AG04450 (cell line): ENCODE measurements at regions not wholly inside any gene's neighbourhood (a gene's known extent, or its start where the extent isn't known, plus 50 kb on each side); places are given as distances from the start of the nearest gene placed in this dataset.

Experiments
- CTCF ChIA-PET: fragments of 300-600, 350-600 bp; formaldehyde crosslinking; extraction: SDS; loops from one replicate; lab custom pipeline; 2022; ENCODE audit warnings: antibody characterized with exemption, inconsistent platforms; lab: Charles Lee
- POLR2A ChIA-PET: fragments of 350-600 bp; formaldehyde crosslinking; extraction: SDS; loops from one replicate; lab custom pipeline; 2021; ENCODE audit warnings: antibody characterized with exemption, inconsistent platforms; lab: Yijun Ruan, JAX
- DNase-seq: peaks from one replicate; pipeline ENCODE4 v3.0.0-alpha.2; 2011; ENCODE audit warnings: low read depth, low spot score
- H3K27ac ChIP-seq: one replicate; pipeline ENCODE4 v1.5.1; 2012; ENCODE audit warnings: low read depth, low read length, control low read depth
- H3K27me3 ChIP-seq: one replicate; pipeline ENCODE4 v1.6.0; 2012; ENCODE audit warnings: low read length; ENCODE audit not compliant: control insufficient read depth, insufficient read depth
- H3K4me3 ChIP-seq: 2 replicates; pipeline ENCODE4 v1.5.1; 2011; ENCODE audit warnings: mild to moderate bottlenecking, low read depth, low read length, control low read depth
- H3K9me3 ChIP-seq: 2 replicates; pipeline ENCODE4 v1.5.1; 2012; ENCODE audit warnings: low read length; ENCODE audit not compliant: control insufficient read depth, insufficient read depth
- CTCF ChIP-seq: IDR thresholded peaks from 2 replicates; pipeline ENCODE4 v1.5.1; 2011; ENCODE audit warnings: low read depth, low read length, control low read depth, inconsistent platforms

GRCh38 chr16:54437401-54437800, 150.8 kb upstream of the IRX3 start:
- ChIA-PET CTCF (no interaction called here), POLR2A (no interaction called here)
- peaks cover 3% of the 10 kb centered on the region; the same call in 1 of the 2 replicates for H3K9me3 ChIP-seq
- TF ChIP-seq CTCF = no peak
- H3K27me3 ChIP-seq = no peaks in the 10 kb centered on the region
- no peak overlapping the region for H3K27ac ChIP-seq
- H3K4me3 ChIP-seq = no peak overlapping the region
- no peak for DNase-seq

GRCh38 chr16:54436346-54436745, 149.8 kb upstream of the IRX3 start:
- Histone ChIP-seq H3K9me3 (peaks cover 3% of the 10 kb centered on the region; the same call in 1 of the 2 replicates), H3K27ac (no peak overlapping the region), H3K27me3 (no peaks in the 10 kb centered on the region), H3K4me3 (no peak overlapping the region)
- ChIA-PET CTCF (no interaction called here), POLR2A (no interaction called here)
- no peak for TF ChIP-seq CTCF
- no peak for DNase-seq

- Histone ChIP-seq H3K9me3 (peaks cover 3% of the 10 kb centered on the region; the same call in 1 of the 2 replicates), H3K4me3 (no peak overlapping the region), H3K27ac (no peak overlapping the region), H3K27me3 (peaks cover 6% of the 10 kb centered on the region)
- CTCF ChIA-PET = interaction anchor here (0.5 kb wide), 1 partner anchor 640 kb away, joined by 3 read pairs; no protein-coding TSS in a partner anchor
- no peak for DNase-seq
- POLR2A ChIA-PET = no interaction called here
- no peak for TF ChIP-seq CTCF
These were observed 148.3 kb upstream of the IRX3 start for GRCh38 chr16:54434859-54435258.

GRCh38 chr16:54432897-54433229, 146.3 kb upstream of the IRX3 start:
- no peak for TF ChIP-seq CTCF
- Histone ChIP-seq H3K9me3 (peaks cover 3% of the 10 kb centered on the region; the same call in 1 of the 2 replicates), H3K27me3 (peaks cover 6% of the 10 kb centered on the region), H3K4me3 (no peak overlapping the region), H3K27ac (no peak overlapping the region)
- CTCF ChIA-PET = no interaction called here
- DNase-seq = no peak
- POLR2A ChIA-PET = no interaction called here

- H3K9me3 ChIP-seq = no peaks in the 10 kb centered on the region
- DNase-seq = no peak
- no peak for TF ChIP-seq CTCF
- no peak overlapping the region for H3K4me3 ChIP-seq
- H3K27me3 ChIP-seq = peaks cover 6% of the 10 kb centered on the region
- ChIA-PET POLR2A (no interaction called here), CTCF (no interaction called here)
- H3K27ac ChIP-seq = no peak overlapping the region
These were observed 145.7 kb upstream of the IRX3 start for GRCh38 chr16:54431997-54432896.
